Transverse colon (tissue), 4 donors: ENCODE measurements at regions not wholly inside any gene's neighbourhood (a gene's known extent, or its start where the extent isn't known, plus 50 kb on each side); places are given as distances from the start of the nearest gene placed in this dataset.
"Not testable (repeated sequence)": the region's sequence is repeated elsewhere in the genome, so short reads cannot be mapped to it uniquely, and the experiment has no call there.

ENCODE experiments used
- DNase-seq: peaks from one replicate; pipeline ENCODE4 v3.0.0-alpha.2; 2019
- H3K27ac ChIP-seq, 4 donors: fragments of 200-600 bp; sonication (generic); 2 replicates each; pipeline ENCODE4 v1.5.1; 2016 to 2018; ENCODE audit warnings: inconsistent platforms in 4 of 4
- H3K27me3 ChIP-seq: fragments of 200-600 bp; sonication (generic); 2 replicates; pipeline ENCODE4 v1.5.1; 2017; ENCODE audit warnings: inconsistent platforms
- H3K36me3 ChIP-seq, 4 donors: fragments of 200-600 bp; sonication (generic); 2 replicates each; pipeline ENCODE4 v1.5.1; 2017 to 2019; ENCODE audit warnings: inconsistent platforms in 4 of 4
- H3K4me1 ChIP-seq, 4 donors: fragments of 200-600 bp; sonication (generic); 2 replicates each; pipeline ENCODE4 v1.5.1; 2017 to 2020; ENCODE audit warnings: inconsistent platforms in 4 of 4
- H3K4me3 ChIP-seq, 4 donors: fragments of 200-600 bp; sonication (generic); 1 replicate in 1 of 4; 2 replicates in 3 of 4; pipeline versions ENCODE4 v1.5.1 to v1.6.1; 2017 to 2019; ENCODE audit warnings: inconsistent platforms in 4 of 4
- H3K9me3 ChIP-seq, 2 donors: fragments of 200-600 bp; sonication (generic); 2 replicates each; pipeline ENCODE4 v1.5.1; 2017 to 2019; ENCODE audit warnings: inconsistent platforms in 2 of 2
- EP300 ChIP-seq: sonication (generic); formaldehyde crosslinking; IDR thresholded peaks from one replicate; pipeline ENCODE4 v1.6.1; 2017; ENCODE audit warnings: antibody characterized with exemption, low read depth
- POLR2A ChIP-seq: fragments of 450-650 bp; IDR thresholded peaks from one replicate; pipeline ENCODE4 v1.6.1; 2016; ENCODE audit warnings: antibody characterized with exemption, mild to moderate bottlenecking, moderate library complexity
- POLR2AphosphoS5 ChIP-seq, 3 donors: sonication (generic); formaldehyde crosslinking; IDR thresholded peaks; one replicate each; pipeline ENCODE4 v1.6.1; 2016; ENCODE audit warnings: antibody characterized with exemption in 3 of 3
- WGBS, 2 donors: methylation state at CpG; one replicate each; pipeline ENCODE4 v1.1.5; 2018; ENCODE audit warnings: low coverage in 1 of 2; 5-methylcytosine and 5-hydroxymethylcytosine counted together
- in situ Hi-C, 4 donors: fragments of 200-750 bp; cut with MboI; loops; one replicate each; pipeline versions ENCODE4 v1.15.0 to v1.15.1; 2017; ENCODE audit warnings: low sequenced_read_pairs in 3 of 4, low pct_ligation_motif_present in 1 of 4, low pct_unique_long_range_greater_than_20kb in 1 of 4
- intact Hi-C: fragments of 100-400 bp; cut with DNase I; formaldehyde crosslinking; loops from one replicate; pipeline ENCODE4 v1.15.1; 2023; ENCODE audit warnings: low total_unique reads
- TF ChIP-seq, protein P1 (sequence below), 5 experiments: fragments of 200-600 bp in 3 of 5; fragments of 450-650 bp in 2 of 5; sonication (generic) in 3 of 5; IDR thresholded peaks; 1 replicate in 2 of 5; 2 replicates in 3 of 5; pipeline ENCODE4 v1.5.1; 2016 to 2017; ENCODE audit warnings: antibody characterized with exemption in 5 of 5, inconsistent platforms in 3 of 5, mild to moderate bottlenecking in 2 of 5, moderate library complexity in 1 of 5

DNA sequence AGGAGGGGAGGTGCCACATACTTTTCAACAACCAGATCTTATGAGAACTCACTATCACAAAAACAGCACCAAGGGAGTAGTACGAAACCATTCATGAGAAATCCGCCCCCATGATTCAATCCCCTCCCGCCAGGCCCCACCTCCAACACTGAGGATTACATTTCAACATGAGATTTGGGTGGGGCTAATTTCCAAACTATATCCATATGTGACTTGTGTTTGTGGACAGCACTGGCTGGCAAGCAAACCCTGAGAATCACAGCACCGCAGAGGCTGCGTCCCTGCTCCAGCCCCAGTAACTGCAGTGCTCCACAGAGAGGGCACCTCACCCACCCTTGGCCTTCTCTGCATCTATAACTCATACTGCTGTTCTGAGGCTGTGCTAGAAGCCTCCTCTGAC lies 211.2 kb upstream of the PODXL start:
- Histone ChIP-seq H3K4me1 (no peaks in the 10 kb centered on the region), H3K36me3 (no peaks in the 10 kb centered on the region), H3K27me3 (no peaks in the 10 kb centered on the region), H3K27ac (no peak overlapping the region), H3K9me3 (no peaks in the 10 kb centered on the region), H3K4me3 (no peak overlapping the region)
- WGBS, 2 donors, result 94% methylated on average over 5 of the region's 5 CpGs; no CpG with 5 or more reads in 1 of the 2 donors
- TF ChIP-seq POLR2A (no peak), POLR2AphosphoS5 (IDR thresholded peaks at IDR 0.05) (no peak), EP300 (no peak)
- TF ChIP-seq, protein P1, sequence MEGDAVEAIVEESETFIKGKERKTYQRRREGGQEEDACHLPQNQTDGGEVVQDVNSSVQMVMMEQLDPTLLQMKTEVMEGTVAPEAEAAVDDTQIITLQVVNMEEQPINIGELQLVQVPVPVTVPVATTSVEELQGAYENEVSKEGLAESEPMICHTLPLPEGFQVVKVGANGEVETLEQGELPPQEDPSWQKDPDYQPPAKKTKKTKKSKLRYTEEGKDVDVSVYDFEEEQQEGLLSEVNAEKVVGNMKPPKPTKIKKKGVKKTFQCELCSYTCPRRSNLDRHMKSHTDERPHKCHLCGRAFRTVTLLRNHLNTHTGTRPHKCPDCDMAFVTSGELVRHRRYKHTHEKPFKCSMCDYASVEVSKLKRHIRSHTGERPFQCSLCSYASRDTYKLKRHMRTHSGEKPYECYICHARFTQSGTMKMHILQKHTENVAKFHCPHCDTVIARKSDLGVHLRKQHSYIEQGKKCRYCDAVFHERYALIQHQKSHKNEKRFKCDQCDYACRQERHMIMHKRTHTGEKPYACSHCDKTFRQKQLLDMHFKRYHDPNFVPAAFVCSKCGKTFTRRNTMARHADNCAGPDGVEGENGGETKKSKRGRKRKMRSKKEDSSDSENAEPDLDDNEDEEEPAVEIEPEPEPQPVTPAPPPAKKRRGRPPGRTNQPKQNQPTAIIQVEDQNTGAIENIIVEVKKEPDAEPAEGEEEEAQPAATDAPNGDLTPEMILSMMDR (IDR thresholded peaks at IDR 0.05), result no peak
- in situ Hi-C loops (no loop called here), intact Hi-C loops (no loop called here)
- DNase-seq, result no peak

DNA sequence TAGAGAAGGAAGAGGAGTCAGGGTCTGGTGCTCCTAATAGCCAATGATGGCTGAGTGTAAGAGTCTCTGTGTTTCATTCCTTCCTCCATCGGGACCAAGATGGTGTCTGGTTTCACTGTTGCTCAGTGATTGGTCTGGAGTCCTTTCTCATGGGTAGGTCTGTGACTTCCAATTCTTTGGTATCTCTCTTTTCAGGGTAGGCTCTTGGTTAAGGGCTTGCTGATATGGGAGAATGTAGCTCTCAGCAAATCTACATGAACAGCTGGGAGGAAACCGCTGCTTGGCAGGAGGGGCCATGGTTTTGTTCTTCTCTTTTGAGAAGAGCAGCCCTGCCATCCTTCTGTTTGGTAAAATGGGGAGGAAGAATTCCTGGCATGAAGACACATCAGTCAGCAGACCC lies 209.1 kb upstream of the PODXL start:
- H3K36me3 ChIP-seq, result no peaks in the 10 kb centered on the region
- 50 to 61% methylated on average over 1 to 2 of the region's 2 CpGs for WGBS, 2 donors

DNA sequence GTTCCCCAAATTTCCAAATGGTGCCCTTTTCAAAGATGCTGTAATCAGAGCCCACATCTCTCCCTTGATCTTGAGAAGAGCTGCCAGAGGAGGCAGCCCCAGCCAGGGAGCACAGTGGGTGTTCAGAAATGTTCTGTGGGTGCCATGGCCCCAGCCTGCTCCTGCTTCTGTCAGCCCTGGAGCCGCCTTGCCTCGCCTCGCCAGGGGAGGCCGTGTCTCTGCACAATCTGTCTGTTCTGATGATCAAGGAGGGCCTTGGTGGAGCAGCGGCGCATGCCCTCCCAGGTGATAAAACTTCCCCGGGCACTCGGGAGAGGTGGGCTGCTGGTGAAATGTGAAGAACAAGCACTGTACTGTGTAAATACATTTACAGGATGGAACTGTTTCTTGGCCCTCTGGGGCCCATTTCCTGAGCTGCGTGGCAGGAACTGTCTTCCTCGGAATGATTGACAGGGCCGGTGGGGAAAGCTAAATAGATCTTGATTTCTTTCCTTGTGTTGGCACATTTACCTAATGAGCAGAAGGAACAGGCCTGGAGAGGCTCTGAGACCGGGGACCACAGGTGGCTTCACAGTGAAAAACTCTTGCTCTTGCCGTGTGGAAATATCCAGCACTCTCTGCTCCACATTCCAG lies 207.8 kb upstream of the PODXL start:
- intact Hi-C loops (no loop called here), in situ Hi-C loops (no loop called here)
- WGBS, 2 donors, result 40 to 76% methylated on average over 1 to 13 of the region's 13 CpGs
- Histone ChIP-seq H3K27me3 (peaks cover 4% of the 10 kb centered on the region), H3K9me3 (no peaks in the 10 kb centered on the region), H3K4me1 (no peaks in the 10 kb centered on the region), H3K36me3 (no peaks in the 10 kb centered on the region), H3K4me3 (no peak overlapping the region), H3K27ac (no peak overlapping the region)
- TF ChIP-seq POLR2AphosphoS5 (IDR thresholded peaks at IDR 0.05) (no peak), POLR2A (no peak), EP300 (no peak)
- TF ChIP-seq, protein P1 (IDR thresholded peaks at IDR 0.05), result no peak
- DNase-seq, result no peak

More for the DNA sequence above, 209.1 kb upstream of the PODXL start:
- Histone ChIP-seq H3K27ac (no peak overlapping the region), H3K27me3 (no peaks in the 10 kb centered on the region), H3K4me1 (no peaks in the 10 kb centered on the region), H3K4me3 (no peak overlapping the region), H3K9me3 (no peaks in the 10 kb centered on the region)
- TF ChIP-seq POLR2A (no peak), POLR2AphosphoS5 (IDR thresholded peaks at IDR 0.05) (no peak), EP300 (no peak)
- TF ChIP-seq, protein P1 (IDR thresholded peaks at IDR 0.05), result no peak
- DNase-seq, result no peak
- intact Hi-C loops, result no loop called here
- in situ Hi-C loops, result no loop called here

DNA sequence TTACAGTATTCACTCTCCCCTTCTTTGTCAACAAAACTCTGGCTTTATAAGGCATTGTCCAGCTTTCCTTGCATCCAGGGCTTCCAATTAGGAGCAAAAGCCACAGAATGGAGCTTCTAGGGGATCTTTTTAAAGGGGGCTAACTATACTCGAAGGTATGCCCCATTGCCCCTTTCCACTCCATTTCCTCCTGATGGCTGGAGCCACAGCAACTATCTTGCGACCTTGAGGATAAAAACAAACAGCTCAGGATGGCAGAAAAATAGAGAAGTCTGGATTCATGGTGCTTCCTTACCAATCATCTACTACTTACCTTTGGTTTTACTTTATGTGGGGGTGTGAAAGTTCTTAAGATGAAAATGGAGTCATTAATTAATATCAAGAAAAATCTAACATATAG lies 206.3 kb upstream of the PODXL start:
- no peak overlapping the region for H3K27ac ChIP-seq
- peaks cover 4% of the 10 kb centered on the region for H3K27me3 ChIP-seq
- H3K4me3 ChIP-seq, result no peak overlapping the region
- H3K36me3 ChIP-seq, result no peaks in the 10 kb centered on the region
- 63% methylated on average over 2 of the region's 2 CpGs; no CpG with 5 or more reads in 1 of the 2 donors for WGBS, 2 donors
- H3K9me3 ChIP-seq, result no peaks in the 10 kb centered on the region
- no peak for DNase-seq
- intact Hi-C loops (no loop called here), in situ Hi-C loops (no loop called here)
- TF ChIP-seq, protein P1 (IDR thresholded peaks at IDR 0.05), result no peak
- TF ChIP-seq POLR2AphosphoS5 (IDR thresholded peaks at IDR 0.05) (no peak), POLR2A (no peak), EP300 (no peak)
- no peaks in the 10 kb centered on the region for H3K4me1 ChIP-seq

DNA sequence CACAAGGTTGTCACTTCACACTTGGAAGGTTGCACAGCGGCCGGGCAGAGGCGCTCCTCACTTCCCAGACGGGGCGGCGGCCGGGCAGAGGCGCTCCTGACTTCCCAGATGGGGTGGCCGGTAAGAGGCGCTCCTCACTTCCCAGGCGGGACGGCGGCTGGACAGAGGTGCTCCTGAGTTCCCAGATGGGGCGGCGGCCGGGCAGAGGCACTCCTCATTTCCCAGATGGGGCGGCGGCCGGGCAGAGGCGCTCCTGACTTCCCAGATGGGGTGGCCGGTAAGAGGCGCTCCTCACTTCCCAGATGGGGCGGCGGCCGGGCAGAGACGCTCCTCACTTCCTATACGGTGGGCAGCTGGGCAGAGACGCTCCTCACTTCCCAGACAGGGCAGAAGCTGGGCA lies 199.4 kb upstream of the PODXL start:
- in situ Hi-C loops, intact Hi-C loops, H3K9me3 ChIP-seq: not testable (repeated sequence)

More for the DNA sequence above, 199.4 kb upstream of the PODXL start:
- not testable (repeated sequence) for H3K4me3 ChIP-seq, H3K4me1 ChIP-seq, H3K27ac ChIP-seq, H3K27me3 ChIP-seq, H3K36me3 ChIP-seq, DNase-seq
- WGBS, 2 donors, result 91 to 97% methylated on average over 10 to 28 of the region's 28 CpGs
